ENCODE measurements at regions not wholly inside any gene's neighbourhood (a gene's known extent, or its start where the extent isn't known, plus 50 kb on each side); places are given as distances from the start of the nearest gene placed in this dataset.
"Not testable (repeated sequence)": the region's sequence is repeated elsewhere in the genome, so short reads cannot be mapped to it uniquely, and the experiment has no call there.

- DNase-seq (ENCODE audit: low spot score) = no peak
Measured at GRCh38 chr7:149635561-149636329, 137.6 kb downstream of the ZNF467 start.

GRCh38 chr7:149633976-149634945 lies 136.7 kb upstream of the ZNF746 start:
- no peak for DNase-seq (ENCODE audit: low spot score)

GRCh38 chr7:149628361-149629149 lies 130.9 kb upstream of the ZNF746 start:
- not testable (repeated sequence) for DNase-seq (ENCODE audit: low spot score)

GRCh38 chr7:149627911-149628310 lies 130.3 kb upstream of the ZNF746 start:
- DNase-seq (ENCODE audit: low spot score) = no peak

GRCh38 chr7:149626972-149627371 lies 129.4 kb upstream of the ZNF746 start:
- no peak for DNase-seq (ENCODE audit: low spot score)

- DNase-seq (ENCODE audit: low spot score) = no peak
Measured at GRCh38 chr7:149625947-149626392, 128.4 kb upstream of the ZNF746 start.

- DNase-seq (ENCODE audit: low spot score) = peak; percentile 57
Measured at GRCh38 chr7:149625340-149625946, 127.8 kb upstream of the ZNF746 start.

GRCh38 chr7:149624419-149625339 lies 127.1 kb upstream of the ZNF746 start:
- peak; percentile 87 for DNase-seq (ENCODE audit: low spot score)

GRCh38 chr7:149624006-149624405 lies 126.4 kb upstream of the ZNF746 start:
- DNase-seq (ENCODE audit: low spot score) = peak; percentile 5

- peak; percentile 7 for DNase-seq (ENCODE audit: low spot score)
Measured at GRCh38 chr7:149623262-149623997, 125.8 kb upstream of the ZNF746 start.

- DNase-seq (ENCODE audit: low spot score) = no peak
Measured at GRCh38 chr7:149622444-149623210, 125.0 kb upstream of the ZNF746 start.

GRCh38 chr7:149621776-149622175 lies 124.2 kb upstream of the ZNF746 start:
- DNase-seq (ENCODE audit: low spot score) = no peak

GRCh38 chr7:149620961-149621360 lies 123.4 kb upstream of the ZNF746 start:
- no peak for DNase-seq (ENCODE audit: low spot score)

GRCh38 chr7:149616898-149617297 lies 119.3 kb upstream of the ZNF746 start:
- DNase-seq (ENCODE audit: low spot score) = no peak

- DNase-seq (ENCODE audit: low spot score) = no peak
Measured at GRCh38 chr7:149615690-149616270, 118.2 kb upstream of the ZNF746 start.

- no peak for DNase-seq (ENCODE audit: low spot score)
Measured at GRCh38 chr7:149610441-149611011, 112.9 kb upstream of the ZNF746 start.

- no peak for DNase-seq (ENCODE audit: low spot score)
Measured at GRCh38 chr7:149608168-149608567, 110.6 kb upstream of the ZNF746 start.

GRCh38 chr7:149607683-149608082 lies 110.1 kb upstream of the ZNF746 start:
- DNase-seq (ENCODE audit: low spot score) = no peak
